ENCODE measurements at regions not wholly inside any gene's neighbourhood (a gene's known extent, or its start where the extent isn't known, plus 50 kb on each side); places are given as distances from the start of the nearest gene placed in this dataset.
"Not testable (repeated sequence)": the region's sequence is repeated elsewhere in the genome, so short reads cannot be mapped to it uniquely, and the experiment has no call there.

DNA sequence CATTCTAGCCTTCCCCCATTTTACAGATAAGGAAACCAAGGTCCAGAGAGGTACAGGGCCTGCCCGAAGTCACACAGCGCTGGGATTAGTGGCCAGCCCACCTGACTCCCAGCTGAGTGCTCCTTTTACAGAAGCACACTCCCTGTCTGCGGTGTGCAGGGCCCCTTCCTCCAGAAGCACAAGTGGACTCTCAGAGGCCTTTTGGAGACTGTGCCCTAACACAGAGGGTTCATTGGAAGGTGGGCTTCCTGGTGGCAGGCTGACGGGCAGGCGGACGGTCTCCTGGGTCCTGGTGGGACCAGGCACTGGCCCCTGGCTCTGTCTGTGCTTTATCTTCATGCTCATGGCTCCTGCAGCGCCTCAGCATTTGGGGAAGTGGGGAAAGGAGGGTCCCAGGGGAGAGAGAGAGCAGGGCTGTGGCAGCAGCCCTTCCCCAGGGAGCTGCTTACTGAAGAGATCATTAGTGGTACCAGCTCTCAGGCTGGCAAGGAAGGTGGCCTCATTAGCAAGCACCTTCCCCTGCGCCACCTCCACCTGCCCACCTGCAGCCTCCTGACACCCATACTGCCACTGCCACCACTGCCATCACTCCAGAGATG, 83.1 kb upstream of the GOLGA6L4 start:
- not testable (repeated sequence) for DNase-seq (ENCODE audit: low read depth in 2 of 3, low spot score in 2 of 3)

DNA sequence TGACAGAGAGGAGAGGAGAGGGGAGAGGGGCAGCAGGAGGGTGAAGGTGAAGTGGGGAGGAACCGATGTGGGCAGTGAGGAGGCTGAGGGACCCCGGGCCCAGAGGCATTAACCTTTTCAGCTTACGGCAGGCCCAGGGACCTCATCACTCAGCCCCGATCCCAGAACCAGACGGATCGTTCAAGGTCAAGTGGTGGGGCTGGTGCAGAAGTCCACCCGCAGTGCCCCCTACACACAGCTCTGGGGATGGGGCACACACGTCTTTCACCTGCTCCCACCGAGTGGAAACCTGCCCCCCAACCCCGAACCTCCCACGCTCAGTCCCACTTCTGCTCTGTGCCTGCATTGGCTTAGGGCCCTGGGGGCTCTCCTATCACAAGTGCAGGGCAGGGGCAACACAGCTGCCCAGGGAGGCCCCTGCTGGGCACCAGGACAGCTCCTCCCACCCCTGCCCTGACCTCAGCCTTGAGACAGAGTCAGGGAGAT, 81.9 kb upstream of the GOLGA6L4 start:
- not testable (repeated sequence) for DNase-seq (ENCODE audit: low read depth in 2 of 3, low spot score in 2 of 3)

DNA sequence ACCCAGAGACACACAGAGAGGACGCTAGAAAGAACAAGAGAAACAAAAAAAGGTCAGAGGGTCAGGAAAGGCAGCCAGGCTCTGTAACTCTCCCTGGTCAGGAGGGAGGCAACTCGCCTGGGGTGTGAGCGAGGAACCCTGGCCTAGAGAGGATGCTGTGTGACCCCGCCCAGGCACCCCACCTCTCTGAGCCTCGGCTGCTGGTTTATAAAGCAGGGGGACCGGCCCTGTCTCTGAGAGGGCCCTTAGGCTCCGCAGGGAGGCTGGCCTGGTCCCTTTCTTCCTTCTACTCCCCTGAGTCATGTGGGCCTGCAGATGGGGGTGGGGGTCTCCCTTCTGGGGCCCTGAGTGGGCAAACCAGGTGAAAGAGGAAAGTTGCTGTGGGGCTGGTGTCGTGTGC, 81.3 kb upstream of the GOLGA6L4 start:
- not testable (repeated sequence) for DNase-seq (ENCODE audit: low read depth in 2 of 3, low spot score in 2 of 3)

DNA sequence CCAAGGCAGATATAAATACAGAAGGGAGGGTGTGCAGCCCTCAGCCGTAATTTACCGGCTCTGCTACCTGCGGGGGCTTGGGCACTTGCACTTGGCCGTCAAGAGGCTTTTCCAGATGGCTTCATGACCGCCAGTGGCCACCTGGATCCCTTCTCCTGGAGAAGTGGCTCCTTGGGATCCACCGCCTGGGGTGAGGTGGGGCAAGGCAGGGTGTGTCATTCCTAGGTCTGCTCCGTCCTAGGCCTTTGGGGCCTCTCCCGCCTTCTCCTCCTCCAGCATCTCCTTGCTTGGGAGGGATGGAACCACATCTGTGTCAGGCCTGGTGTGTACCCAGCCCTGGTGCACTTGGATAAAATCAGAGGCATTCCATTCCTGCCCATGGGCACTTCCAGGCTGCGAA, 80.8 kb upstream of the GOLGA6L4 start:
- DNase-seq (ENCODE audit: low read depth in 2 of 3, low spot score in 2 of 3), result not testable (repeated sequence)

DNA sequence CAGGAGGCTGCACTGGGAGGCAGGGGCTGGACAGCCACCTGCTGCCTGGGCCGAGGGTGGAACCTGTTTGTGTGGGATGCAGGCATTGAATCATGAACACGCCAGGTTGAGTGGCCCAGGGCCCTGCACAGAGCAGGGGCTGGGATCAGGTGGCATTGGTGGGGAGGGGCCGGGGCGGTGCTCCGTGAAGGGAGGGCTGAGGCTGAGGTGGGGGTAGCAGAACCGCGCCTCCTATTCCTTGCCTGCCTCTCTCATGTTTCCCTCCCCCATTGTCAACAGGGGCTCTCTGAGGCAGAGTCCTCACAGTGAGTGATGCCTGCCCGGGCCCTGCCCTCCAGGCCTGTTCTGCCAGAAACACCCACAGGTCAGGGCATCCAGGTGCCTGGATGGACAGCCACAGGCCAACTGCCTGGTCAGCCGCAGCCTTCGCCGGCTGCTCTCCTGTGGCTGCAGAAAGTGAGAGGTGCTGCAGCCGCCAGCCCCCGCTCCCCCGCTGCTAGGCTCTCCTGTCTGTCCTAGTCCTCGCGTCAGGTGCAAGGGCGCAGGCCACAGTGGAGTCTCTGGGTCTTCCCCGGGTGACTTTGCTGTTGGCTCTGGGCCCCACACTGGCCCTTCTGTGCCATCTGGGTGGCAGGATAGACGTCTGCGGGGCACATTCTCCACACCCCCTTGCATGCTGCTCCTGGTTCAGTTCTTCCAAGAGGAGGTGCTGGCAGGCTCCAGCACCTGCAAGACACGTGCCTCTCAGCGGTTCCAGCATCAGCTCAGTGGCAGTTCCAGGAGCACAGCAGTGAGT, 79.6 kb upstream of the GOLGA6L4 start:
- not testable (repeated sequence) for DNase-seq (ENCODE audit: low read depth in 2 of 3, low spot score in 2 of 3)

DNA sequence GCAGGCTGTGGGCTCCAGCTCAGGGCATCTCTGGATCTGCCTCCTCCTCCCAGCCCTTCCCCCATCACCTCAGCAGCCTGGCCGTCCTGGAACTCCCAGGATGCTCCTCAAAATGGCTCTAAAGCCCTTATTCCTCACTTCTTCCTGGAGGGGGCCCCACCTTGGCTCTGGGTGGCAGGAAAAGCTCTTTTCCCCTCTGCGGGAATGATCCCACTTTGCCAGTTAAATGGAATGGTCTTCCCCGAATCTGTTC, 79.1 kb upstream of the GOLGA6L4 start:
- not testable (repeated sequence) for DNase-seq (ENCODE audit: low read depth in 2 of 3, low spot score in 2 of 3)

DNA sequence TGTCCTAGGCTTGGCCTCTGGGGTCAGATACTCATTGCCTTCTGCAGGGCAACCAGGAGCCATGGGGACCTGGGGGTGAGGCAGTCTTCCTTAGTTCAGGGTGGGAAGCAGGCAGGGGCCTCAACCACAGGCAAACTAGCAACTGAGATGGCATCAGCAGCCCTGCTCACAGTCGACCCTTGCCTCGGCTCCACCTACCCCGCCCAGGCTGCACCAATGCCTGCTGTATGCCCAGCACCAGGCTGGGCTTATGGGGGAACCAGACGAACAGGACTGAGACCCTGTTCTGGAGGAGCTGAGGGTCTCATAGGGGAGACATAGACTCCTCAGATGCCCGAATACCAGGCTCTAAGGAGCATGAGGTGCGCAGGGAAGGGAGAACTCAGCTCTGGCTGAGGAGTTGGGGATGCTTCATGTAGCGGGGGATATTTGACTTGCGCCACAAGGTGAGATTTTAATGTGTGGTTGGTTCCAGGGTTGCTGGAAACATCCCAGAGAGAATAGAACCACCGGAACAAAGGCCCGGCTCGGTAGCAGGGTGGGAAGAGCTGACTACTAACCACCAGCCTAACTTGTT, 78.4 kb upstream of the GOLGA6L4 start:
- DNase-seq (ENCODE audit: low read depth in 2 of 3, low spot score in 2 of 3), result not testable (repeated sequence)

DNA sequence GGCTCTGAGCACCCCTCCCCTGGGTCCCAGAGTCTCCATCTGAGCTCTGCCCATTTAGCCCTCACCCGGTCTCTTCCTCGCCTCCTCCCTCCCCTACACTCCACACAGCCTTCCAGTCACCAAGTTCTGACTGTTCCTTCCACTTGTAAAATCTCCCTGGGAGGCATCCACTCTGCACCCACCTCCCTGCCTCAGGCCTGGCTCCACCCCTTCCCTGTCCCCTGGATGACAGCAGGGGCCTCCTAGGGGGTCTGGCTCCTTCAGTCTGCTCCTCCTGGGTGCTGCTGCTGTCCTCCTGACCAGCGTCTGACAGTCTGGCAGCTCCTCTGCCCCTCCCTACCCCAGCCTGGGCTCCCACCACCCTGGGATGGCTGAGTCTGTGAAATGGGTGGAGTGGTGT, 77.7 kb upstream of the GOLGA6L4 start:
- not testable (repeated sequence) for DNase-seq (ENCODE audit: low read depth in 2 of 3, low spot score in 2 of 3)

DNA sequence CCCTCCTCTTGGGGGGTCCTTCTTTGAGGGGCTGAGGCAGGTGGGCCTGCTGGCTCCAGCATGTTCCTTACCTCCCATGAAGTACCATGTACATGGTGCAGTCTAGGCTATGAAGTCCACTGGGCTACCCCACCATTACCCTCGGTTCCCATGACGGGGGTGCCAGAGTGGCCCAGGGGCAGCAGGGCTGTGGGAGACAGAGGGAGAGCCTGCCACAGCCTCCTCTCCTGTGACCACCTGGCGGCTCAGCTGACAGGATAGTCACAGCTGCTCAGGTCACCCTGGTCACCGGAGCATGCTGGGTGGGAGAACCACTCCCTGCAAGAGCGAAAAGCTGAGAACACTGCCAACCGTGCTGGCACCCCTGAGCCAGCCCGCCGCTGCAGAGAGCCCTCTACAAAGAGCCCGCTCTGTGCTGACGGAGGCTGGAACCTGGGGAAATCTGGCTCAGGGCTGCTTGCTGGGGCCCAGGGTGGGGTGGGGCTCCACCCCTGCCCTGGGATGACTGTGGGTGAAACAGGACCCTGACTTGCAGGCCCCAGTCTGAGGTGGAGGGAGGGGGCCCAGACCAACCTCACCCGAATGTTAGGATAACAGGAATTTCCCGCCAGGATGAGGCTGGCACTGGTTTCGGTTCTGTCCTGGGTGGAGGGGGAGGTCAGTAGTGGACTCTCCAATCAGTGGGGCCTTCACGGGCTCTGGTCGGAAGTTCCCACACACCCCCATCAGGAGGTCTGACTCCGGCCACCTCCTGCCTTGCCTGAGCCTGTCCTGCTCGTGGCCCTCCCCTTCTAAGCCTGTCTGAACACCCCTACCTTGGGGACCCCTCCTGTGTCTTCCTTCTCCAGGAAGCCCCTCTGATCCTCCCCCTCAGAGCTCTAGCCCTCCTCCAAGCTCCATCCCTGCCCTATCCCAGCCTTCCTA, 76.0 kb upstream of the GOLGA6L4 start:
- not testable (repeated sequence) for DNase-seq (ENCODE audit: low read depth in 2 of 3, low spot score in 2 of 3)

DNA sequence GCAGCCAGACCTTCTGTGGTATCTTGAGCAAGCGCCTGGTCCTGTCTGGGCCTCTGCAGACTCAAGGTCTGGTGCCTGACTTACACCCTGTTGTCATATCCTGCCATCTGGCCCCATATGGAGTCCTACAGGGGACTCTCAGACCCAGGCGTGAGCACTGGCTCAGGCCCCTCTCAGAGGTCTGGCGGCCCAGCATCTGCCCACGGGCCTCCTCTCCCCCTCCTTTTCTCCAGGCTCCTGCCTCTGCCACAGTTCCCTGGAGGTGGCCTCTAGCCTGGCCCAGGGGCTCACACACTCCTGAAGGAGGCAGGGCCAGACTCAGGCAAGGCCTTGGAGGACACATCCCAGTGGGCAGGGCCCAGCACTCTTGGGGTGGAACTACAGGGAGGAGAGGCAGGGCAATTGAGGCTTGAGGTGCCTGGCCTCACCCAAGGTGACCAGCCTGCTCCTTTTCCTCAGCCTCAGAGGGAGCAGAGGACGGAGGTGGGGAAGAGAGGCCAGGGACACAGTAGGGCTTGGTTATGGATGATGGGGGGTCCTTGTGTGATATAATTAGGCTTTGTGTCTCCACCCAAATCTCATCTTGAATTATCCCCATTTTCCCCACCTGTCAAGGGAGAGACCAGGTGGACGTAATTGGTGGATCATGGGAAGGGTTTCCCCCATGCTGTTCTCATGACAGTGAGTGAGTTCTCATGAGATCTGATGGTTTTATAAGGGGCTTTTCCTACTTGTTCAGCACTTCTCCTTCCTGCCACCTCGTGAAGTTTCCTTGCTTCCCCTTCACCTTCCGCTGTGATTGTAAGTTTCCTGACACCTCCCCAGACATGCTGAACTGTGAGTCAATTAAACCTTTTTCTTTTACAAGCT, 70.9 kb upstream of the GOLGA6L4 start:
- DNase-seq (ENCODE audit: low read depth in 2 of 3, low spot score in 2 of 3), result peak in 1 of 3 donors; percentile 5

DNA sequence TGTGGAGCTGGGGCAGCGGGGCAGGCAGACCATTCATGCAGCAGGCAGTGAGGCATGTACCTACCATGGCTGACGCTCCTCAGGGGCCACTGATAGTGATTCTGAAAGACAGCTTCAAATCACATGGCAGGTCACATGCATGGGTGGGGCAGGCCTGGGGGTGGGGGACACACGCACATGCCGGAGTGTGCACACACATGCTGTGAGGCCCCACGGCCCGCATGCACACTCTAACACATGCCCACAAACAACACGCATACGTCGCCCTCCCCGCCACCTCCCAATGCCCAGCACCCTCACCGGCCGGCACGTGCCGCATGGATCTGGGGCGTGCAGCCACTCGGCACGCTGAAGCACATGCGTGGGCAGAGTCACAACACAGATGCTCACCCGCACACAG, 65.5 kb upstream of the GOLGA6L4 start:
- DNase-seq (ENCODE audit: low read depth in 2 of 3, low spot score in 2 of 3), result not testable (repeated sequence)

DNA sequence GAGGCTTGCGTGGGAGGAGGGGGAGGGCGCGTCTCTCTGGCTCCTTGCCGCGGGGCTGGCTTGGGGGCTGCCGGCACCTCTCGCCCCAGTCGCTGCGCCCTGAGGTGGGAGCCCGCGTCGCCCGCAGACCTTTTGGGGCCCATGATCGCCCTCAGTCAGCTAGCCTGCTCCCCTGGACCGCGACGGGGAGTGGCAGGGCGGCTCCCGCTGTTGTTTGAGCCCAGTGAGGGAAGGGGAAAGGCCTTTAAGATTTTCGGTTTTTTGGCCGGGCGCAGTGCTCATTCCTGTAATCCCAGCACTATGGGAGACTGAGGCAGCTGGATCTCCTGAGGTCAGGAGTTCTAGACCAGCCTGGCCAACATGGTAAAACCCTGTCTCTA, 62.4 kb upstream of the GOLGA6L4 start:
- DNase-seq (ENCODE audit: low read depth in 2 of 3, low spot score in 2 of 3), result not testable (repeated sequence)

Data from hematopoietic multipotent progenitor cell (in vitro differentiated cells).